GM21515 (cell line): ENCODE measurements at regions not wholly inside any gene's neighbourhood (a gene's known extent, or its start where the extent isn't known, plus 50 kb on each side); places are given as distances from the start of the nearest gene placed in this dataset.

Experiments used
- ATAC-seq: cut with Tn5 transposase; IDR thresholded peaks from one replicate; pipeline ENCODE4 v1.9.1; 2021; ENCODE audit not compliant: unreplicated experiment

- no peak for ATAC-seq
Measured at GRCh38 chr4:184942444-184943425, 75.6 kb upstream of the HELT start.

- no peak for ATAC-seq
Measured at GRCh38 chr4:184949020-184949419, 69.3 kb upstream of the HELT start.

- no peak for ATAC-seq
Measured at GRCh38 chr4:184950117-184950830, 68.0 kb upstream of the HELT start.

- ATAC-seq = no peak
Measured at GRCh38 chr4:184950926-184951325, 67.4 kb upstream of the HELT start.

- ATAC-seq = no peak
Measured at GRCh38 chr4:184951668-184952160, 66.6 kb upstream of the HELT start.

GRCh38 chr4:184952522-184952921 lies 65.8 kb upstream of the HELT start:
- ATAC-seq = no peak

GRCh38 chr4:184953421-184953945 lies 64.8 kb upstream of the HELT start:
- ATAC-seq = no peak

GRCh38 chr4:184953971-184954370 lies 64.3 kb upstream of the HELT start:
- no peak for ATAC-seq

- ATAC-seq = no peak
Measured at GRCh38 chr4:184954482-184954881, 63.8 kb upstream of the HELT start.

GRCh38 chr4:184955116-184955515 lies 63.2 kb upstream of the HELT start:
- no peak for ATAC-seq

GRCh38 chr4:184955636-184956035 lies 62.7 kb upstream of the HELT start:
- peak; percentile 56 for ATAC-seq

- ATAC-seq = no peak
Measured at GRCh38 chr4:184957446-184958115, 60.7 kb upstream of the HELT start.

- no peak for ATAC-seq
Measured at GRCh38 chr4:184958127-184958922, 60.0 kb upstream of the HELT start.

GRCh38 chr4:184958923-184959210 lies 59.4 kb upstream of the HELT start:
- ATAC-seq = no peak

GRCh38 chr4:184959309-184959708 lies 59.0 kb upstream of the HELT start:
- ATAC-seq = no peak

GRCh38 chr4:184959786-184960185 lies 58.5 kb upstream of the HELT start:
- ATAC-seq = no peak

GRCh38 chr4:184960505-184960971 lies 57.8 kb upstream of the HELT start:
- no peak for ATAC-seq

GRCh38 chr4:184961660-184962059 lies 56.6 kb upstream of the HELT start:
- ATAC-seq = no peak

GRCh38 chr4:184962125-184962638 lies 56.1 kb upstream of the HELT start:
- ATAC-seq = no peak
